Eye (tissue), 1 donor: ENCODE measurements at regions not wholly inside any gene's neighbourhood (a gene's known extent, or its start where the extent isn't known, plus 50 kb on each side); places are given as distances from the start of the nearest gene placed in this dataset.

Experiments used
- DNase-seq: peaks from one replicate; pipeline ENCODE4 v3.0.0-alpha.2; 2015

DNA sequence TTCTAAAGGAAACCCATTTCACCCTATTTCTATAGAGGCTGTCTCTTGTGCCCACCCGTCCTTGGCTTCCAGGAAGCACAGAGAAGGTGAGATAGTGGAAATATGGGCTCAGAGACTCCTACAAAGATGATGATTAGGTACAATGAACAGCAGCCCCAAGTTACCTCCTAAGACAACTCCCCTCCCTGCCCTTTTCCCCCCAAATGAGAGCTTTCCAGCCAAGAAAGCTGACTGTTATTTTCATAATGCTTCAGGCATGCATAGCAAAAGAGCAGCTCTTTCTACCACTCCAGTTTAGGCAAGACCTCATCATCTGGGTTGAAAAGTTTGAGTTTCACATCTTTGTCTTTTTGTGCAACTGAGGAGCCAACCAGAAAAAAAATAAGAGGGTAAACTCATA is 248.8 kb upstream of the ADAMTS9 start:
- DNase-seq: no peak

DNA sequence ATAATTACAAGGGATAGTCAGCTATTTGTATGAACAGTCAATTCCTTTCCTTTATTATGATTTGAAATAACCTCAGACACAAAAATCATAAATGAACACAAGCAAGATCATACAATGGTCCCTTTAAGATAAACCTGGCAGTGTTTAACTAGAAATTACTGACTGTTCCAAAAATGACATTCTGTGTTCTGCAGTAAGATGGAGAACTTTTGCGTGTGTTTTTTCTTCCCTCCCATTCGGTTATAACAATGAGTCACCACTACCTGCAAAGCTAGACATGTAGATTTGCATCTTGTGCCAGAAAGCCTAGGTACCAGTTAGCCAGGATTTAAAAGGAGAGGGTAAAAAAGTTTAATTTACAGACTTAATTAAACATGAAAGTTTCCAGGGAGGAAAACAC is 248.2 kb upstream of the ADAMTS9 start:
- DNase-seq: no peak

DNA sequence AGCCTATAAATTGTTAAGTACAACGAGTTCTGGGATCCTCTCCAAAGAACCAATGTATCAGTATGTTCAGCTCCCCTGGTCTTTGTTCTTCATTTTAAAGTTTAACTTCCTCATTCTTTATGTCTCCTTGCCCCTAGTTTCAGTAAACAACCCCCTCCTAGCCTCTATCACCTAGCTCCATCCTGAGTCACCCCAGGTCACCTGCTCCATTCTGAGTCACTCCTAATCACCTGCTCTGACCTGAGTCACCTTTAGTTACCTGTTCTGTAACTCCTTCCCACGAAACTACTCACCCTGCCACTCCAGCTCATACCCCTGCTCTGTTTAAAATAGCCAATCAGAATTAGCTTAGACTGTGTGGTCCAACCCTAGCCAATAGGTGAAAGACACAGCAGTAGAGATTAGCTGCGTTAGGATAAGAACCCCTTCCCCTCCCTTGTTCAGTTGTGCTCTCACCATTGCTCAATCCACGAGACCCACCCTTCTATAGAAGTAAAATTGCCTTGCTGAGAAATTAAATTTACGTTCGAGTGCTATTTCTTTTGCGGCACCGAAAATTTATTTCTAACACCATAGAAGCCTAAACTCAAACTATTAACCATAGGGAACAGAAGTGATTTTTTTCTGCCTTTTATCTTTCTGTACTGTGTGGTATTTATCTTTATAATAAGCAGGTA is 245.0 kb upstream of the ADAMTS9 start:
- DNase-seq: no peak

DNA sequence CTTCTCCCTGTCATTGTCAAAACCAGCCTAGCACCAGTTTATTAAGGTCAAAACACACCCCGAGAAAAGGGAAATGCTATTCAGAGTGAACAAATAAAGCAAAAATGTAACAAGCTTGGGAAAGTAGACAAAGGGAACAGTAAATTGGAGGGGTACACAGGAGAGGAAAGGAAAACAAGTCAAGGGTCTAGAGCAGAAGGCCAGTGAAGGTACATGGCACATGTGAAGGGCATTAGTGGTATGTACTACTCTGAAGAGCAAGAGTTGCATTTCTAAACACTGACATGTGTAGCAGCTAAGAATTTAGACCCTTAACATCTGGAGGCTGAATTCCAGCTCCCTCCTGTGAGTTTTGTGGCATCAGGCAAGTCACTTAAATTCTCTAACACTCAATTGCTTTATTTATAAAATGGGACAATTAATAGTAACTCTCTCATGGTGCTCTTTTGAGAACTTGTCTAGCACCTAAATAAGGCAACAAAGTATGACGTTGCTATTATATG is 244.3 kb upstream of the ADAMTS9 start:
- DNase-seq: no peak

DNA sequence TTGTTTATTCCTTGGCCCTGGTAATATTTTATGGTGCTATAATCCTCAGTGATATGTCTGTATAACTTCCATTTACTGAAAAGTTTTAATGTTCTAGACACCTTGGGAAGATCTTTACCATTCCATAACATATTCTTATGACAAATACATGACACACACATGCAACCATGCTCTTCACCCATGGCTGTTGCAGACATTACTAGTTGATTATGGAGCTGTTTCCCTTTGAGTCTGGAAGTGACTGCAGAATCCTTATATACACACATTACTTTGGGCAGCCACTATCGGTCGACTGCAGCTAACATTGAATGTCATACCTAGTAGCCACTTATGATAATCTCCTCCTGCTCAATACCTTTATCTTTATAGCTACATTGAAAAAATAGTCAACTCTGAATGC is 243.1 kb upstream of the ADAMTS9 start:
- no peak for DNase-seq

DNA sequence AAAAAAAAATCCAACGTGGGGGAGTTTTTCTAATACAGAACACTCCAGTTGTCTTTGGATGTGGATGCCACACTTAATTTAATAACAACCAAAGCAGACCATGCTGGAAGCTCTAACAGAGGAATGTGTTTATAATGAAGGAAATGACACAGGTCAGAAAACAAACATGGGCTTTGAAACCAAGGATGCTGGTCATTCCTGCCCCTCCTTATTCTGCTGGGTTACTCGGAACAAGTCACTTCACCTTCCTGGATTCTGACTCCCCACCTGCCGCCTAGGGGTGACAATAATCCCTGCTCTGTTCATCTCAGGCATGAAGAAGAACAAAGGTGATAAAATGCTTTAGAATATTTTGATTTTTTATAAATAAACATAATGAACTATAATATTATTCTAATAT is 240.9 kb upstream of the ADAMTS9 start:
- DNase-seq: no peak

DNA sequence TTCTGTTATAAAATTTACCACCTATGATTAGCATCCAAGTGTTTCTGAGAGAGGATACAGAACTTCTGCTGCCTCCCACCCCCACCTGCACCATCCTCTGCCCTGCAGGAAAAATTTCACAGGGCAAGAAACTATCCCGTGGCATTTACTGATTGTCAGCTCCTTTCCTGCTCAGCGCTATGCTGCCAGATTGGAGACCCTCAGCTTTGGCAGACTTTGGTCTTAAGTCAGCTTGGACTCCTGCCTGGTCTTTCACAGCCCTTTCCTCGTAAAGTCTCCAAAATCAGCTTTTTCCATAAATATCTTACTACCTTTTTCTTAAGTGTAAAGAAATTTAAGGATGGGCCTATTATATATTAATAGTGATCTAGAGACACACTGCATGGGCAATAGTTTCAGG is 239.9 kb upstream of the ADAMTS9 start:
- no peak for DNase-seq

DNA sequence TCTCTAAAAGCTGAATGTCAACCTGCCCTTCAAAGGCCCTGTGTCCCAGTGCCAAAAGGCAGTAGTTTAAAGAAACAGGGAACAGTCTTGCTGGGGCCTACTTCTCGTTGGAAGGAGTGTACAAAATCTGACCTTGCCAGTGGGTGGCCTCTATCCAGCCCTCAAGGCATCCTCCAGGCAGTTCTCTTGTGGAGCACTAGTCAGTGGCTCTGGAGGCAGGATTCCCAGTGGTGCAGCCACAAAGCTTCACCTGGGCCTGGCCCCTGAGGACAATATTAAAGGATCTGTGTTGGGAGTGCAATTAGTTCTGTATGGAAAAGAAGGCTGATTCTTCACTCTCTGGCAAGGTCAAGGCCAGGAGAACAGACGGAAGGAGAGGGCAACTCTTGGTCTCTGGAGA is 237.8 kb upstream of the ADAMTS9 start:
- DNase-seq: no peak

DNA sequence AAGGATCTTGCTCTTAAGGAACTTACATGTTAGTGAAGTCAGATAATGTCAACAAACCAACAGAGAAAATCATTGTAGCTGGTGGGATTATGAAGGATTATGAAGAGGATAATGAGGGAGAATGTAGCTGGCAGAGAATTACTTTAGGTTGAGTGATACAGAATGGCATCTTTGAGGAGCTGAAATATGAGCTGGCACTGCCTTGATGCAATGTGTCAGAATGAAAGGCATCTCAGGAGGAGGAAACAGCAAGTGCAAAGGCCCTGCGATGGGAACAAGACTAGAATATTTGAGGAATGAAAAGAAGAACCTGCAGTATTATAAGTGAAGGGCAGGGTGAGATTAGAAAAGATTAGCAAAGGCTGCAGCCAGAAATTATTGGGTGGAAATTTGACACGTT is 237.2 kb upstream of the ADAMTS9 start:
- DNase-seq: no peak

DNA sequence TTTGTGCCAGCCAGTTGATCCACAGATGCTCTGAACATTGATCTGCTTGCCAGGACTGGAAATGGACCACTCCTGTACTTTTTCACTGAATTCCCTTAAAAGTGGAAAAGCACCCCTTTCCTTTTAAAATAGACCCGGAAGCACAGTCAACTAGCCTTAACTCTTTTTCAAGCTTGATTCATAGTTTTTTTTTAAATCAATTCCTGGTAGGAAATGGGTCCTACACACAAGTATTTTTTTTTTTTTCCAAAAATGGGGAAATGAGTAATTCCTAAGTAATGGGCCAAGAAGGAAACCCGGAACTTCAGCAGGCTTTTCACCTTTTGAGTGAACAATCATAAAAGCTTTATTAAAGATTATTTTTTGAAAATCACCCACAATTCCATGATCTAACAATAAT is 234.4 kb upstream of the ADAMTS9 start:
- DNase-seq: no peak

DNA sequence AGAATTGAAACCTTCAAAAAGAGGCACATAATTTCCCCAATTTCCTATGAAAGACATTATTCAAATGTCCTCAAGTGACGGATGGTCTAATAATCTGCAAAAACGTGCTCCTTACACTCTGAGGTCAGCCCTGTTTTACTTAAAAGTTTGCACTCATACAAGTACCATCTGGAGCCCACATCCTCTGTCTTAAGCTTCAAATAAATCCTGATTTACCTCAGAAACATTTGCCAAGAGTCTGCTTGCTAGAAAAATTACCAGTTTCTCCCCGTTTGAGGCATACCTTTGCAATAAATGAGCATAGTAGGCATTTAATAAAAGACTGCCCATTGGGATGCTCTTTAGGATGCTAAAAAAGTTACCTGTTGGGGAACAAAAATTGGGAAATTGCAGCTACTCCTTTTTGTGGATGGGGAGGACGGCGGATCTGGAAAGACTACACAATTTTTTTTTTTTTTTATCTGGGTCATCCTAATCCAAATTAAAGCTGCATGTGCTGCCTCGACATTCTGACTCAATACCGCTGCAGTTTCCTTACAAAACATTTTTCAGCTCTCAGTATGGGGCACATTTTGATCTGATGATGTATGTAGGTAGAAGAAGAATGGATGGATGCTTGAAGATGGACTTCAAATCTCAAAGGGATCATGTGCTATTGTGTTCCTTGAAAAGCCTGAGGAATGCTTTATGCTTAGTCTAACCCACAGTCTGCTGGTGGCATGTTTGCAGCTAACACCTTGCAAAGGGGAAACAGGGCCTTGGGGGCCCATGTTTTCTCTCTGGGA is 233.7 kb upstream of the ADAMTS9 start:
- no peak for DNase-seq

DNA sequence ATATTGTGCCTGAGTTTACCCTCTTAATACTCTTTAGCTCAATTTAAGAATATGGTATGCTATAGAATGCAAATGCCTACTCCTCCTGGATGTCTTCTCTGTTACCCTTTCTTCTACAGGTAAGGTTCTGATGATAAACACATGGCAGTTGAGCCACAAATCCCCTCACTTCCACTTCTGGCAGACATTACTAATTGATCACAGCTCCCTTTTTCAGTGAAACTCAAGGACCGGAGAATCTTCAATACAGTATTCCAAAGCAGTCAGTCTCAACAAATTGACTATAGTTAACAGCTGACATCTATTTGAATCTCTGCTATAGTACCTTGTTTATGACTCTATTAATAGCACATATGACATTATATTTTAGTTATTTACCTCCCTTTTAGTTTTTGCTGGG is 232.1 kb upstream of the ADAMTS9 start:
- DNase-seq: no peak

DNA sequence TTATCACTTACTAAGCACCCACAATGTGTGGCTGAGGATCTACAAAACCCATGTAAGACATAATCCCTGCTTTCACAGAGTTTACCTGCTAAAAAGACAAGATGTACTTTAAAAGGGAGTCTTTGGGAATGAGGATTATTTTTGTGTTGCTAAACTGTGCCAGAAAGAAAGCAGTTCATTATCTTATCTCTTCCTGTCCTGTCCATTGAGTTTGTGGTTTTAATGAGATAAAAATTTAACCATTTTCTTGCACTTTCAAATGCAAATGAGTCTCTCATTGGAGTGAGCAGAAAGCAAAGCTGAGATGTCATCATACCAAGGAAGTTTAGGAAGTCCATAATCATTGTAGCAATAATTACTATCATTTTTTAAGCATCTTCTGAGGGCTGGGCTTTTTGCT is 231.2 kb upstream of the ADAMTS9 start:
- DNase-seq: no peak

DNA sequence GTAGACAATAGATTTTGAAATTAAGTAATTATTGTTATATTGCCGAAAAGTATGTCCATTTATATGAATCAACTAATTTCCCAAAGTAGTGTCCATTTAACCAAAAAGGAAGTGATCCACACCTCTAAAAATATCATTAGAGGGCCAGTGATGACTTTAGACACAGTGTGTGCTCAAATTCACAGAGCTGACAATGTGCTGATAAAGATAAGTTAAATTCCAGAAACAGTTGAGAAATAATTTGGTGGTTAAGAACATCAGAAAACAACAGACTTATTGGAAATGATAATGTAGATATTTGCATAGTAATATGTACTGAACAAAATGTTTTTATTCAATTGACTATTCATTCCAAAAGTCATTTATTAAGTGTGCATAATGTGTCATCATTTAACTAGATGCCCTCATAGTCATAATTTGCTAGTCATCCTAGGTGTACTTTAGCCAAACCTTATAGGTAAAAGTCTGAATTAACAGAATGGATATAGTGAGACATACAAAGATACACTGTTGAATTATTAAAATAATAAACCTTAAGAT is 230.2 kb upstream of the ADAMTS9 start:
- no peak for DNase-seq

DNA sequence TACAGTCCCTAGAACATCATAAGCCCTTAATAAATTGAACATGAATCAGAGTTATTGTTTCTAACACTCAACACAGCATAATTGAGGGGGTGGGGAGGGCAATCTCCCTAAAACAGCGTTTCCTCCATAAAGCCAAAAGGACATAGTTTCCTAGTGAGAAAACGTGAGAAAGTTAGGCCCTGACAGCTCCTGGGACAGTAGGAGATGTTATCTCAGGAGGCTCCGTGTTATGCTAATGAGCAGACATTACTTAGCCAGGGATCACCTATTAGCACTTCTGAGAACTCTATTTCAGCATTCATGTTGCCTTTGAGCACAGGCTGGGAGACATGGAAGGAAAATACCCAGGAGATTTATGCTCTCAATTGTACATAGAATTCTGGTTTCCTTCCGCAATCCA is 229.1 kb upstream of the ADAMTS9 start:
- no peak for DNase-seq

DNA sequence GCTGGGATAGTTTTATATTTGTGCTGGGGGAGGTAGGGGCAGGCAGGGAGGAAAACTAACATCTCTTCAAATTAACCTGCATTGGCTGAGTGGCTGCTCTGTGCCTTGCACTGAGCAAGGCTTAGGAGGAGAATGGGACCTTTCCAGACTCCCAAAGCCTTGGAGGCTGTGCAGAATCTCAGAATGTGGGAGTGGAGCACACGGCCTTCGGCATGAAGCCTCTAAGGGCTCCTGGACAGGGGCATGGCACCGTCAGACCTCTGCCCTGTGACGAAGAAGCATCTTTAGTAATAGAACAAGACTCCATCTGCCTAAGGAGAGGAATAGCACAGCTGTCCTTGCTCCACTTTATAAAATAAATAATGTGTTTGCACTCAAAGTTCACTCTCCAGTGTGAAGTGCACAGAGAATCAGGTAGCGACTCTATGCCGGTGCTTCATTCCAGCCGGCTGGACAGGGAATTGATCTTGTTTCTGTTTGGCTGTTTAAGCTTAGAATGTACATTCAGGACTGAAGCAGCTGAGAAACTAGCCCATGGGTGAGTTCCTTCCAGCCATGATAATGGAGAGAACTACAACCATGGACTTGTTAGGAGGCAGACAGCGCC is 228.5 kb upstream of the ADAMTS9 start:
- DNase-seq: no peak

DNA sequence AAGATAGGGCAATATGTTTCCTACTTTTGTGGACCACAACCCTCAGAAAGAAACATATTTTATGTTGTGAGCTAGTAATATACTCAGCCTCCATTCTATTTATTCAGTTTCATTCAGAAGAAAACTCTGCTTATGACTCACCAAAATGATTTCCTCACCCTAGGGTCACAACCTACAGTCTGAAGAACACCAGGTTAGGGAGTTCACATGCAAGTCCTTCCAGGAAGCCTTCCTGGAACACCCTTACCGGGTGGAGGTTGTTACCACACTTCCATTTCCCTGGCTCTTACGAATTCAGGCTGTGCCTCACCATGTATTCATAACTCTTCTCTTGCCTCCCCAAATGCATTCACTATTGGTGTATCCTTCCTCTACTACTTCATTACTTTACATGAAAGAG is 228.0 kb upstream of the ADAMTS9 start:
- no peak for DNase-seq

DNA sequence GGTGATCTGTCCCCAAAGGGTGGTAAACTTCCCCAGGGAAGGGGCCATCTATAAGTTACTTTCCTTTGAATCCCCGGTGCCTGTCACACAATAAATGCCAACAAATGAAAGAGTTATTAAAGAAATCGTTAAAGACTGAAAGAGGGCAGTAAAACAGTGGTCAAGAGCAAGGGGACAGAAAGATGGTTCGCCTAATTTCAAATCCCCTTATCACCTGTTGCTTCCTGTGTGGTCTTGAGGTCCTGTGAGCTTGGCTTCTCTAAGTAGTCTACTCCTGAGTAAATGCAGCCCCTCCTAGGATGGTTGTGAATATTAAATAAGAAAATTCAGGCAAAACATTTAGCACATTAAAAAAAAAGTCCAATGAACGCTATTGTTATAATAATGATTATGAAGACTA is 225.7 kb upstream of the ADAMTS9 start:
- no peak for DNase-seq

DNA sequence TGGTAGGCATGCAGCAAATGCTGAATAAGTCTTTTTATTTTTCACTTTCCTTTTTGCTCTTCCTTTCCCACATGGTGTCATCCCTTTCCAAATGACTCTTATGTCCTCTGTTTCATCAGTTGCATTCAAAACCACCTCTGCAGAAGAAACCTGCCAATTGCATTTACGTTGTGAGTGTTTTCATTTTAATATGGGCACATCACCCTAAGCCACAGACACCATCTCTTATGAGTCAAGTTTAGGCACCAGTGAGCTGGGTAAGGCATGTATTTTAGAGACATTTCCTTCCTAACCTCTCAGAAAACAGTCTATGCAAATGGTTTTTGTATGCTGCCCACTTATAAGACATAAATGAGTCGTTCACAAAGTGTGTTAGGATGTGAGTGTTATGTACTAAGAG is 223.3 kb upstream of the ADAMTS9 start:
- DNase-seq: no peak

DNA sequence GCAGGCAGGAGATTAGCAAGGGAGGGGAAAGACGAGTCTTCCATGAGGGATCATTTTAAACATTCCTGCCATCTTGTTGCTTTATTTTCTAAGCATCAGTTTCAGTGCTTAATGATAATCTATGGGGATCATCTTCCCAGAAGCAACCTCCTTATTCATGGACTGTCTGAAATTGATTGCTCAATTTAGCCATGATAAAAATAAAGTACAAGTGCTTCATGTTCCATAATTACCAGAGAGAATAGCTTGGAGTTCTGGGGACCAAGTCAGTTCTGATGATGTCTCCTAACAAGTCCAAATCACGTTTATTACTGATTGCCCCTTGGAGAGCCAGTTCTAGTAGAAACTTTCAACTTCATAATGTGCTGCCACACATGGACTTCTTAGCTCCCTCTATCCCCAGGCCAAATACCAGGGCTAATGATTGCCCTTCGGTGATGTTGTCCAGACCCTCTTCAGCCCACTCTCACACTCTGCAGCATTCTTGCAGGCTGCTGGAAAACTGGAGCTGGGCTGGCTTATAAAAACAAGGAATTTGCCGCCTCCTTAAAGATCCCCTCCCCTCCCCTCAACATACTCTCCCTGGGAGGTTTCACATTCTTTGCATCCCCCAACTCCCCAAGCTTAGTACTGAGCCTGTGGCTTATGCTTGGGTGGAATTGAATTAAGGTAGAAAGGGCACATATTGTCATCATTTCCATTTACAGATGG is 222.1 kb upstream of the ADAMTS9 start:
- no peak for DNase-seq

DNA sequence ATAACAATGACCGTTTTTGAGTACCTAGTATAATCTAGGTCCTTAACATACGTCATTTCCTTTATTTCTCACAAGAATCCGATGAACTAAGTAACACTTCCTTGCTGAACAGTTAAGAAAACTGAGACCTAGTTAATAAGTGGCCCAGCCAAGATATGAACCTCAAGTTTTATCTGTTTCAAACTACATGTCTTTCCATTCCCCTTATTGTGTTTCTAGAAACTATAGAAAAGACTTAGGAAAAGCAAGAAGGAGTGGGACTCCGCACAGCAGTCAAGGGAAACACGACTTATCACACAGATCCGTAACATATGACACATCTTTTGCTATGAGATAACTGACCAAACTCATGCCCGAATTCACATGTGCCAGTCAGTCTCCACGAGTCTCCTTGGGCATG is 221.2 kb upstream of the ADAMTS9 start:
- DNase-seq: no peak

DNA sequence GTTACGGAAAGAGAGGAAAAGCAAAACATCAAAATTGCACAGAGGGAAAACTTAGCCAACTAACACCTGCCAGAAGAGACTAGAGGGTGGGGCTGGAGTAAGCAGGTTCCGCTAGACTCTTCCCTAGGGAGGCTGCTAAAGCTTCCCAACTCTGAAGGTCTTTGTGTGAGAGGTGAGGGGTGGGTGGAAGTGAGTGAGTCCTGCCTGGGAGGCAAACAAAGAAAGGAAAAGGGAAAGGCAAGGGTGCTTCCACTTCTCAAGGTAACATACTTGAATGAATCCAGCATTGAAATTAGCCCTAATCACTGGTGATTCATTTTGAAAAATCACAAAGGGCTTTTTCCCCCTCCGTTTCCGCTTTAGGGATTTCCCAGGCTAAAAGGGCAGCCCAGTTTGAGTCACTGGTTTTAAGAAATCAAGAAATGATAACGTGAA is 220.5 kb upstream of the ADAMTS9 start:
- no peak for DNase-seq

DNA sequence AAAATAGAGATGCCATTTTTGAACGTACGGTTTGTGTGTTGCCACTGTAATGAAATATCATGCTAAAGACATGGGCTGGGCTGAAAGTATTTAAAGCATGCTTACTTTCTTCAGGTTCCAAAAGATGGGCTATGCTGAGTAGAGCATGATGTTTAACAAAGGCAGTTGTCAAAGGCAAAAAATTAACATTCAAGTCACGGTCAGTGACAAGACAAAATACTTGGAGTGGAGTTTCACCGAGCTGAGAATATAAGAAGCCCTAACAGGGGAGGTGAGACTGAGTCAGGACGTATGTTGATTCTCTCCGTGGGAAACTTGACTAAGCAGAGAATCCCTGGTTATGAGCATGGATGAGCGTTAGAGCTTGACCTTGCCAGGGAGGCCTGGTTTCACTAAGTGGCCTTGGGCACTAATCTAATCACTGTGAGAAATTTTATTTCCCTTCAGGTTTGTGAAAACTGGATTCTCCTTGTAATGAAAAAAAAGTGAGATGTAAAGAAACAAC is 218.2 kb upstream of the ADAMTS9 start:
- no peak for DNase-seq
